Erythroblast (primary cell): ENCODE measurements at regions not wholly inside any gene's neighbourhood (a gene's known extent, or its start where the extent isn't known, plus 50 kb on each side); places are given as distances from the start of the nearest gene placed in this dataset.

Experiments used
- GATA1 ChIP-seq: IDR thresholded peaks from 2 replicates; pipeline ENCODE4 v1.6.1; 2011; ENCODE audit warnings: low read depth, mild to moderate bottlenecking, control low read depth, low read length, moderate library complexity
- POLR2A ChIP-seq: IDR thresholded peaks from 2 replicates; pipeline ENCODE4 v1.6.1; 2011; ENCODE audit warnings: mild to moderate bottlenecking, low read length

- TF ChIP-seq POLR2A (no peak), GATA1 (no peak)
These were observed 240.0 kb downstream of the ANKRD60 start for GRCh38 chr20:57988422-57988821.
